ENCODE measurements at regions not wholly inside any gene's neighbourhood (a gene's known extent, or its start where the extent isn't known, plus 50 kb on each side); places are given as distances from the start of the nearest gene placed in this dataset.

GRCh38 chr12:72136792-72137191 is 135.4 kb upstream of the TRHDE start:
- Histone ChIP-seq H2BK15ac (ENCODE audit: low read depth, low read length) (no peak overlapping the region), H4K20me1 (ENCODE audit: insufficient read depth, low read length) (no peaks in the 10 kb centered on the region), H3K56ac (ENCODE audit: extremely low read depth, insufficient read depth, low read length) (no peak overlapping the region), H3K4me3 (ENCODE audit: insufficient read depth, low read depth, low read length) (no peak overlapping the region), H3K18ac (ENCODE audit: low read depth, low read length) (no peak overlapping the region), H2AK9ac (replicated peaks; ENCODE audit: low read depth, low read length, poor library complexity) (no peak overlapping the region), H3K79me1 (ENCODE audit: low read depth in 1 of 2, low read length in 2 of 2) (no peaks in the 10 kb centered on the region), H3K27ac (ENCODE audit: insufficient read depth, low read length) (no peak overlapping the region), H3K4ac (ENCODE audit: low read depth, low read length) (no peak overlapping the region), H3K9me3 (ENCODE audit: control insufficient read depth, insufficient read depth, low read length) (no peaks in the 10 kb centered on the region), H2BK20ac (ENCODE audit: low read depth, low read length) (no peak overlapping the region), H2BK120ac (ENCODE audit: low read depth, low read length) (no peak overlapping the region), H3K4me1 (ENCODE audit: control insufficient read depth, insufficient read depth, low read length) (no peaks in the 10 kb centered on the region), H2BK5ac (ENCODE audit: low read depth, low read length, poor library complexity, severe bottlenecking) (no peak overlapping the region), H3K14ac (replicated peaks; ENCODE audit: low read depth, low read length) (no peak overlapping the region), H2AFZ (replicated peaks; ENCODE audit: low read length, poor library complexity) (no peak overlapping the region), H3K4me2 (ENCODE audit: low read depth, low read length) (no peak overlapping the region), H4K5ac (ENCODE audit: low read depth, low read length) (no peak overlapping the region), H3K9me1 (ENCODE audit: insufficient read depth, low read length) (no peaks in the 10 kb centered on the region), H4K8ac (ENCODE audit: low read depth in 2 of 2, low read length in 2 of 2) (no peak overlapping the region), H3K9ac (ENCODE audit: low read depth, low read length) (no peak overlapping the region), H3K27me3 (ENCODE audit: control insufficient read depth, insufficient read depth, low read length) (peaks cover 9% of the 10 kb centered on the region), H4K91ac (ENCODE audit: insufficient read depth, low read depth, low read length) (no peak overlapping the region), H2AK5ac (ENCODE audit: low read depth, low read length) (no peak overlapping the region), H3K23ac (ENCODE audit: low read depth, low read length) (no peak overlapping the region), H3K36me3 (ENCODE audit: control insufficient read depth, insufficient read depth, low read length) (no peaks in the 10 kb centered on the region)
- dilution Hi-C loops (cut with HindIII; ENCODE audit: low sequenced_read_pairs, unreplicated experiment), result no loop called here
- no CpG with 5 or more reads among the region's 5 CpGs for WGBS, 2 experiments (ENCODE audit: extremely low coverage in 2 of 2, insufficient read length in 1 of 2)
- ATAC-seq (ENCODE audit: low read depth) (no peak), DNase-seq (no peak)
- ChIA-PET POLR2A (ENCODE audit: unreplicated experiment) (no interaction called here), CTCF (no interaction called here)
- no TSS peak for BruUV-seq (replicated peaks)
- in situ Hi-C loops (cut with MboI; ENCODE audit: low sequenced_read_pairs), result no loop called here
- TF ChIP-seq, protein P1, sequence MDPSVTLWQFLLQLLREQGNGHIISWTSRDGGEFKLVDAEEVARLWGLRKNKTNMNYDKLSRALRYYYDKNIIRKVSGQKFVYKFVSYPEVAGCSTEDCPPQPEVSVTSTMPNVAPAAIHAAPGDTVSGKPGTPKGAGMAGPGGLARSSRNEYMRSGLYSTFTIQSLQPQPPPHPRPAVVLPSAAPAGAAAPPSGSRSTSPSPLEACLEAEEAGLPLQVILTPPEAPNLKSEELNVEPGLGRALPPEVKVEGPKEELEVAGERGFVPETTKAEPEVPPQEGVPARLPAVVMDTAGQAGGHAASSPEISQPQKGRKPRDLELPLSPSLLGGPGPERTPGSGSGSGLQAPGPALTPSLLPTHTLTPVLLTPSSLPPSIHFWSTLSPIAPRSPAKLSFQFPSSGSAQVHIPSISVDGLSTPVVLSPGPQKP (IDR thresholded peaks at IDR 0.05; ENCODE audit: borderline replicate concordance, low read depth, low read length), result no peak
- TF ChIP-seq POLR2A (IDR thresholded peaks at IDR 0.05; ENCODE audit: low read depth, low read length), result no peak
- TF ChIP-seq NFE2L2 (IDR thresholded peaks at IDR 0.05; ENCODE audit: low read depth, low read length), result no peak
- no peak for TF ChIP-seq USF2 (IDR thresholded peaks at IDR 0.05; ENCODE audit: low read depth, low read length)
- TF ChIP-seq SMC3 (IDR thresholded peaks at IDR 0.05; ENCODE audit: low read depth, low read length), result no peak
- no peak for TF ChIP-seq FOS (IDR thresholded peaks at IDR 0.05; ENCODE audit: low read depth, low read length)
- TF ChIP-seq BHLHE40 (IDR thresholded peaks at IDR 0.05; ENCODE audit: low read depth, low read length), result no peak
- TF ChIP-seq RFX5 (IDR thresholded peaks at IDR 0.05; ENCODE audit: low read depth, low read length), result no peak
- TF ChIP-seq CTCF (conservative IDR thresholded peaks at IDR 0.05; ENCODE audit: low read depth, low read length), result no peak
- intact Hi-C loops (cut with micrococcal nuclease), result no loop called here
